Mucosa of rectum (tissue), 2 donors: ENCODE measurements at regions not wholly inside any gene's neighbourhood (a gene's known extent, or its start where the extent isn't known, plus 50 kb on each side); places are given as distances from the start of the nearest gene placed in this dataset.
"Not testable (repeated sequence)": the region's sequence is repeated elsewhere in the genome, so short reads cannot be mapped to it uniquely, and the experiment has no call there.

Experiments used
- H3K27ac ChIP-seq, 2 donors: one replicate each; pipeline ENCODE4 v1.7.0; 2013; ENCODE audit warnings: inconsistent platforms in 2 of 2, low read depth in 2 of 2, low read length in 2 of 2
- H3K27me3 ChIP-seq, 2 donors: one replicate each; pipeline ENCODE4 v1.7.0; 2013; ENCODE audit warnings: low read length in 2 of 2; ENCODE audit not compliant: control insufficient read depth in 2 of 2, insufficient read depth in 2 of 2
- H3K36me3 ChIP-seq, 2 donors: one replicate each; pipeline ENCODE4 v1.7.0; 2013; ENCODE audit warnings: low read length in 2 of 2; ENCODE audit not compliant: control insufficient read depth in 2 of 2, insufficient read depth in 2 of 2
- H3K4me1 ChIP-seq, 2 donors: one replicate each; pipeline ENCODE4 v1.7.0; 2013; ENCODE audit warnings: low read length in 2 of 2, mild to moderate bottlenecking in 1 of 2; ENCODE audit not compliant: control insufficient read depth in 2 of 2, insufficient read depth in 2 of 2
- H3K4me3 ChIP-seq, 2 donors: one replicate each; pipeline ENCODE4 v1.7.0; 2013; ENCODE audit warnings: low read length in 2 of 2
- H3K9ac ChIP-seq, 2 donors: one replicate each; pipeline ENCODE4 v1.7.0; 2013; ENCODE audit warnings: low read length in 2 of 2, low read depth in 1 of 2, mild to moderate bottlenecking in 1 of 2
- H3K9me3 ChIP-seq, 2 donors: one replicate each; pipeline ENCODE4 v1.7.0; 2013; ENCODE audit warnings: low read length in 2 of 2; ENCODE audit not compliant: control insufficient read depth in 2 of 2
- donor health status: healthy.
- donor health status: Normal muscosa, but diverticular disease.

GRCh38 chr10:9302140-9302746, 1247.8 kb downstream of the GATA3 start:
- Histone ChIP-seq H3K4me3 (no peak overlapping the region), H3K9me3 (no peaks in the 10 kb centered on the region), H3K36me3 (no peaks in the 10 kb centered on the region), H3K27me3 (no peaks in the 10 kb centered on the region), H3K4me1 (no peaks in the 10 kb centered on the region), H3K9ac (no peak overlapping the region), H3K27ac (no peak overlapping the region)

GRCh38 chr10:9305018-9305655, 1250.6 kb downstream of the GATA3 start:
- H3K4me3 ChIP-seq = no peak overlapping the region
- no peaks in the 10 kb centered on the region for H3K4me1 ChIP-seq
- H3K27ac ChIP-seq = no peak overlapping the region
- no peaks in the 10 kb centered on the region for H3K9me3 ChIP-seq
- no peaks in the 10 kb centered on the region for H3K27me3 ChIP-seq
- H3K36me3 ChIP-seq = no peaks in the 10 kb centered on the region
- H3K9ac ChIP-seq = no peak overlapping the region

GRCh38 chr10:9311702-9312499, 1257.4 kb downstream of the GATA3 start:
- no peak overlapping the region for H3K27ac ChIP-seq
- H3K4me3 ChIP-seq = no peak overlapping the region
- no peaks in the 10 kb centered on the region for H3K36me3 ChIP-seq
- no peaks in the 10 kb centered on the region for H3K4me1 ChIP-seq
- H3K9ac ChIP-seq = no peak overlapping the region
- H3K27me3 ChIP-seq = peaks cover 0 to 2% of the 10 kb centered on the region in 2 donors
- H3K9me3 ChIP-seq = no peaks in the 10 kb centered on the region

DNA sequence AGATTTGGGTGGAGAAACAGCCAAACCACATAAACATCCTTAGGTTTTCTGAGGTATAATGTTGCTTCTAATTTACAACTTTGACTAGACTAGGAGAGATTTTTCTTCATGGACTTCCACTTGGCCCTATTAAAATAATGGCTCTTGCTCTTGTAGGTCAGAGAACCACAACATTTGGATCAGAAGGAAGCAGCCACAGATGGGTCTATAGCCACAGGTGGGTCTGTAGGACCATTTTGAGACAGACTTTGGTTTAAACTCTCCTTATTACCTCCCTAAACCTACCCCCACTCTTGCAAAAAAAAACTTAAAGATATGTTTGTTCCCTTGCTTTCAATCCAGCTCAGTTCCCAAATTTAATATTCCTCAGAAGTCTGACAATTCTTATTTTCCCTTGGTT, 1260.8 kb downstream of the GATA3 start:
- Histone ChIP-seq H3K9ac (no peak overlapping the region), H3K27ac (no peak overlapping the region), H3K27me3 (peaks cover 0 to 2% of the 10 kb centered on the region in 2 donors)

DNA sequence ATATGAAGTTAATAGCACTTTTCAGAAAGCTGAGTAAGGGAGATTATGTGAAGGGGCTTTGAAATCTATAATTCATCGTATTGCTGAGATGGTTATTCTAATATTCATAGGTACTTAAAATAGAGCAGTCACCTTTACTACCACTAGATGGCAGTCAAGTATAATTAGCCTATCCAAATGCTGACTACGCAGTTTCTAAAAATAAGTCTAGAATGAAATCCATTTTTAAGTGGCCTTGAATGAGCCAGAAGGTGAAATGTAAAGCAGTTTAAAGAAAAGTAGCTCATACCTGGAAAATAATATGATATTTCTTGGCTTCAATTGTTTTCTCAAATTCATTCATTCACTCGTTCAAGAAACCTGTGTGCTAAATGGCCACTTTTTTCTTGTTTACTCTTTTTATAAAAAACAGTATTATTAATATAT, 1277.1 kb downstream of the GATA3 start:
- H3K27ac ChIP-seq = no peak overlapping the region
- H3K9ac ChIP-seq = no peak overlapping the region
- no peaks in the 10 kb centered on the region for H3K27me3 ChIP-seq
- H3K4me3 ChIP-seq = no peak overlapping the region
- H3K36me3 ChIP-seq = no peaks in the 10 kb centered on the region
- no peaks in the 10 kb centered on the region for H3K9me3 ChIP-seq
- no peaks in the 10 kb centered on the region for H3K4me1 ChIP-seq

More for the DNA sequence above, 1260.8 kb downstream of the GATA3 start:
- H3K36me3 ChIP-seq = no peaks in the 10 kb centered on the region
- no peaks in the 10 kb centered on the region for H3K4me1 ChIP-seq
- no peaks in the 10 kb centered on the region for H3K9me3 ChIP-seq
- H3K4me3 ChIP-seq = no peak overlapping the region

DNA sequence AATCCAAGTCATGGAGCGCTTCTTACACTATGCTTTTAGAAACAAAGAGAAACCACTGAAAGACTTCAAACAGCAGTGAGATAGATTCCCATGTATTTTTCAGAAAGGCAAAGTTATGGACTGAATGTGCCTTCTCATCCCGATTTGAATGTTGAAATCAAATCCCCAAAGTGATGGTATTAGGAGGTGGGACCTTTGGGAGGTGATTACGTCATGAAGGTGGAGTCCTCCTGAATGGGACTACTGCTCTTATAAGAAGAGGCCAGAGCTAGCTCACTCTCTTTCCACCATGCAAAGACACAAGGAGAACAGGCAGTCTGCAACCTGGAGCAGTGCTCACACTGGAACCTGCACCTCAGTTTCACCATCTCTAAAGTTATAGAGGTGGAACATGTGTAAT, 1279.8 kb downstream of the GATA3 start:
- H3K27me3 ChIP-seq = no peaks in the 10 kb centered on the region
- no peak overlapping the region for H3K9ac ChIP-seq

DNA sequence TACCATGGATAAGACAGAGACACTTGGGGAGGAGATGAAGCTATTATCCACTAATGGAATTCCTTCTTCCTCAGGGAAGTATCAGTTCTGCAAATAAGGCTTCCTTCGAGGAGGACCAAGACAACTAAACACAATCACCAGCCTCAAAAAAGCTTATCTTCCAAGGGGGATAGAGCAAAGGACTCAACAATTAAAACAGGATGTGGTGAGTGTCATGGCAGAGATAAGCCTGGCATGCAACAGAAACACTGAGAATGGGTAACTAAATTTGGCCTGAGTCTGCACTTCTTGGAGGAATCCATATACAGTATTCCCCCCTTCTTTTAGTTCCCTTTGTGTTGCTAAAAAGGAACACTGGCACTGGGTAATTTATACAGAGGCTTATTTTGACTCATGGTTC, 1285.2 kb downstream of the GATA3 start:
- Histone ChIP-seq H3K36me3 (no peaks in the 10 kb centered on the region), H3K27me3 (no peaks in the 10 kb centered on the region), H3K4me3 (no peak overlapping the region), H3K9me3 (no peaks in the 10 kb centered on the region), H3K4me1 (no peaks in the 10 kb centered on the region), H3K9ac (no peak overlapping the region), H3K27ac (no peak overlapping the region)

More for the DNA sequence above, 1279.8 kb downstream of the GATA3 start:
- Histone ChIP-seq H3K4me3 (no peak overlapping the region), H3K4me1 (no peaks in the 10 kb centered on the region), H3K36me3 (no peaks in the 10 kb centered on the region), H3K27ac (no peak overlapping the region), H3K9me3 (no peaks in the 10 kb centered on the region)

GRCh38 chr10:9342885-9343570, 1288.5 kb downstream of the GATA3 start:
- Histone ChIP-seq H3K9me3 (no peaks in the 10 kb centered on the region), H3K4me1 (no peaks in the 10 kb centered on the region), H3K27me3 (no peaks in the 10 kb centered on the region), H3K27ac (no peak overlapping the region), H3K9ac (no peak overlapping the region), H3K4me3 (no peak overlapping the region), H3K36me3 (no peaks in the 10 kb centered on the region)

DNA sequence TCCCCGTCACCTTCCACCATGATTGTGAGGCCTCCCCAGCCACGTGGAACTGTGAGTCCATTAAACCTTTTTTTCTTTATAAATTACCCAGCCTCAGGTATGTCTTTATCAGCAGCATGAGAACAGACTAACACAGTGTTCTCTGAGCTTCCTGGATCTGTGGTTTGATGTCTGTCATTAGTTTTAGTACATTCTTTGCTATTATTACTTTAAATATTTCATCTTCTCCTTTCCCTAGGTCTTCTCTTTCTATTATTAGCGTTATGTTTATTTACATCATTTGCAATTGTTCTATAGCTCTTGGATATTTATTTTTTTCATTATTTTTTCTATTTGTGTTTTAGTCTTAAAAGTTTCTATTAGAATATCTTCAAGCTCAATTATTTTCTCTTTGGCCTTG, 1293.4 kb downstream of the GATA3 start:
- H3K27me3 ChIP-seq, H3K9me3 ChIP-seq, H3K4me1 ChIP-seq, H3K4me3 ChIP-seq, H3K27ac ChIP-seq, H3K36me3 ChIP-seq, H3K9ac ChIP-seq: not testable (repeated sequence)

GRCh38 chr10:9357471-9357870, 1303.0 kb downstream of the GATA3 start:
- H3K27ac ChIP-seq = no peak overlapping the region
- H3K9me3 ChIP-seq = no peaks in the 10 kb centered on the region
- no peak overlapping the region for H3K9ac ChIP-seq
- no peaks in the 10 kb centered on the region for H3K27me3 ChIP-seq
- H3K4me3 ChIP-seq = no peak overlapping the region
- H3K4me1 ChIP-seq = no peaks in the 10 kb centered on the region
- no peaks in the 10 kb centered on the region for H3K36me3 ChIP-seq
